ENCODE measurements at regions not wholly inside any gene's neighbourhood (a gene's known extent, or its start where the extent isn't known, plus 50 kb on each side); places are given as distances from the start of the nearest gene placed in this dataset.
A peak's percentile ranks its signal among the peaks of the same experiment; 100 is the strongest.
"Not testable (repeated sequence)": the region's sequence is repeated elsewhere in the genome, so short reads cannot be mapped to it uniquely, and the experiment has no call there.

DNA sequence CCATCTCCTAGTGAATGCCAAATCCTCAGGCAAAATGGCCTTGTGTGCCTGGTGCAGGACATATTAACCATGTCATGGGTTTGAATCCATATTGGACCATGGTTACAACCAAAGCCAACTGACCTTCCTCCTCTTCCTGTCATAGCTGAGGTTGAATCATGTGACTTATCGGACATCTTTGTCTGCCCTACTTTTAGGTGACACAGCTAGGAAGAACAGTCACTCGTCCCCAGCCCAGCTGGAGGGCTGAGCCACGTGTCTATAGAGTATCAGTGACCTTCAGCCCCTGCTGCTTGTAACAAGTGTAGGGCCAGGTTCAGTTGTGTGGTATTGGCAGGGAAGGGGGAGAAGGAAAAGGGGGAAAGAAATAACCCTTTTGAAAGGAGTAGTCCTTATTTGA lies 225.2 kb downstream of the KTN1 start:
- DNase-seq (ENCODE audit: low read depth in 2 of 2): no peak

GRCh38 chr14:55807053-55807880 lies 227.3 kb downstream of the KTN1 start:
- DNase-seq (ENCODE audit: low read depth in 2 of 2): peak; percentile 44

- DNase-seq (ENCODE audit: low read depth in 2 of 2): no peak
Measured at GRCh38 chr14:55807881-55808379, 227.9 kb downstream of the KTN1 start.

DNA sequence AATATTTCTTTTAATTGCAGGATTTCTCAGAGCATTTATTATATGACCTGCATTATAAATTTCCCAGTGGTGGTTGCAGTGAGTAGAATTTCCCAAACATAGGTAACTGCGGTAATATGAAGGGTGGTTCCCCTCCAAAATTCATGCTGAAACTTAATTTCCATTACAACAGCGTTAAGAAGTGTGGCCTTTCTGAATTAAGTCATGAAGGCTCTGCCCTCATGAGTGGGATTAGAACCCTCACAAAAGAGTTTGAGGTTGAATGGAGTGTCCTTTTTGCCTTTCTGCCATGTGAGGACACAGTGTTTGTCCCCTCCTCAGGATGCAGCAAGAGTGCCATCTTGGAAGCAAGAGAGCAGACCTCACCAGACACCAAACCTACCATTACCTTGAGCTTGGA lies 233.6 kb downstream of the KTN1 start:
- DNase-seq (ENCODE audit: low read depth in 2 of 2): no peak

GRCh38 chr14:55814064-55814463 lies 234.1 kb downstream of the KTN1 start:
- no peak for DNase-seq (ENCODE audit: low read depth in 2 of 2)

DNA sequence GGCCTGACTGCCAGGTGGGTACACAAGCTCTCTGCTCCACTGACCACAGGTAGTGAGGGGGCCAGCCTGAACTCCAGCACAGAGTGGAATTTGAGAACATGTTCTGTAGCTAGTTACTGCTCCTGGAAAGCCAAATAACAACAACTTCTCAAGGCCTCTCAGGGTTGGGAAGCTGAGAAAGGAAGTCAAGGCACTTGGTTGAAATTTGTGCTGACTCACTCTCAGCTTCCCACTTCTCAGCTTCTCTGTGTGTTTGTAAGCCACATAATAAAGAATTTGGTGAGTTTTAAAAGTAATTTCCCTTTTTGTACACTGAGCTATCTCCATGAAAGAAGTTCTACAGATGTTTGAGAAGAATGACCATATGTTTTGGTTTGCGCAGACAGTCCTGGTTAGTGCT lies 234.9 kb downstream of the KTN1 start:
- no peak for DNase-seq (ENCODE audit: low read depth in 2 of 2)

GRCh38 chr14:55816225-55816624 lies 236.2 kb downstream of the KTN1 start:
- DNase-seq (ENCODE audit: low read depth in 2 of 2): no peak

GRCh38 chr14:55819610-55820304 lies 239.8 kb downstream of the KTN1 start:
- DNase-seq (ENCODE audit: low read depth in 2 of 2): no peak

GRCh38 chr14:55822906-55823305 lies 242.9 kb downstream of the KTN1 start:
- no peak for DNase-seq (ENCODE audit: low read depth in 2 of 2)

- DNase-seq (ENCODE audit: low read depth in 2 of 2): no peak
Measured at GRCh38 chr14:55832122-55832911, 252.3 kb downstream of the KTN1 start.

DNA sequence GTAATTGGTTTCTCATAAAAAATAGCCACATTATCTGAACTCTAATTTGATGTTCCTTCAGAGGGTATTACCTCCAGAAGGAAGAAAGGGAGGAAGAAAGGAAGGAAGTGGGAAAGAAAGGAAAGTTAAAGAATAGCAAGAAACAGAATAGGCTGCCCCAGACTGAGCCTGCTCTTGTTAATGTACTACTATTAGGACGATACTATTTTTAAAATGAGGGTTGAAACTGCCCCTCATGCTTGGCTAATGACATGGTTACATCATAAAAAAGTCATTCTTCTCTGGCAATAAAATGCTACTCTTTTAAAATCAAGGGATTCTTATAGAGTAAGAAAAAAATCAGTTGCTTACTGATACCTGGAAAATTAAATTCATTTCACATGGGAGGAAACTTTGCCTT lies 253.0 kb downstream of the KTN1 start:
- DNase-seq (ENCODE audit: low read depth in 2 of 2): no peak

DNA sequence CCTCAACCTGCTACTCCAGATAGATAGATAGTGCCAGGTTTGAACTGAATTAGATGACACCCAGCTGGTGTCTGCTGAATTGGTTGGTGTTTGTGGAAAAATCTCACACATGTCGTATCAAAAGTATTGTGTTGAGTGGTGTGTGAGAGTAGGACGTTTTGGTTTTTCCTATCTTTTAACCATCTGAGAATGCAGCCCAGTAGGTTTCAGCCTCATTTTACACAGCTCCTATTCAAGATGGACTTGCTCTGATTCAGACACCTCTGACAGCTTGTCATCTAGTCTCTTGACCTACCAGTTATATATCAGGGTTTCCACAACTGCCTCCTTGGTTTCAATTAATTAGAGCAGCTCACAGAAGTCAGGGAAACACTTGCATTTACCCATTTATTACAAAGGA lies 254.4 kb downstream of the KTN1 start:
- no peak for DNase-seq (ENCODE audit: low read depth in 2 of 2)

- no peak for DNase-seq (ENCODE audit: low read depth in 2 of 2)
Measured at GRCh38 chr14:55835985-55836384, 256.0 kb downstream of the KTN1 start.

- no peak for DNase-seq (ENCODE audit: low read depth in 2 of 2)
Measured at GRCh38 chr14:55837467-55837866, 257.5 kb downstream of the KTN1 start.

DNA sequence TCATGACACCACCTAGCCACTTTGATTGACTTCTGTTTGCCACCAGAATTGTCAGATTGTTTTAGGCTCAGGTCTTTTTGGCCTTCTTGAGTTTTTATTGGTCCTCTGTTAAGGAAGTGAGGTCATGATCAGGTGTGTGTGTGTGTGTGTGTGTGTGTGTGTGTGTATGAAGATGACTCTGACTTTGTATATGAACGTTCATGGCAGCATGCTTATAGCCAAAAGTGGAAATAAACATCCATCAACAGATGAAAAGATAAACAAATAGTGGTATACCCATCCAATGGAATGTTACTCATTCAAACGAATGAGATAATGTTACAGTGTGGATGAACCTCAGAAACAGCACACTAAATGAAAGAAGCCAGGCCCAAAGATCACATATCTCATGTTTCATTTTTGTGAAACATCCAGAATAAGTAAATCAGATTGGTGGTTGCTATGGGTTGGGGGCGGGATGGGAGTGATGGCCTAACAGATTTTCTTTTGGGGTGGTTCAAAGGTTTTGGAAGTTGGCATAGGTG lies 258.6 kb downstream of the KTN1 start:
- DNase-seq (ENCODE audit: low read depth in 2 of 2): no peak

GRCh38 chr14:55839301-55839947 lies 259.4 kb downstream of the KTN1 start:
- DNase-seq (ENCODE audit: low read depth in 2 of 2): not testable (repeated sequence)

- DNase-seq (ENCODE audit: low read depth in 2 of 2): no peak
Measured at GRCh38 chr14:55840821-55841220, 260.8 kb downstream of the KTN1 start.

- DNase-seq (ENCODE audit: low read depth in 2 of 2): no peak
Measured at GRCh38 chr14:55841625-55842024, 261.6 kb downstream of the KTN1 start.

DNA sequence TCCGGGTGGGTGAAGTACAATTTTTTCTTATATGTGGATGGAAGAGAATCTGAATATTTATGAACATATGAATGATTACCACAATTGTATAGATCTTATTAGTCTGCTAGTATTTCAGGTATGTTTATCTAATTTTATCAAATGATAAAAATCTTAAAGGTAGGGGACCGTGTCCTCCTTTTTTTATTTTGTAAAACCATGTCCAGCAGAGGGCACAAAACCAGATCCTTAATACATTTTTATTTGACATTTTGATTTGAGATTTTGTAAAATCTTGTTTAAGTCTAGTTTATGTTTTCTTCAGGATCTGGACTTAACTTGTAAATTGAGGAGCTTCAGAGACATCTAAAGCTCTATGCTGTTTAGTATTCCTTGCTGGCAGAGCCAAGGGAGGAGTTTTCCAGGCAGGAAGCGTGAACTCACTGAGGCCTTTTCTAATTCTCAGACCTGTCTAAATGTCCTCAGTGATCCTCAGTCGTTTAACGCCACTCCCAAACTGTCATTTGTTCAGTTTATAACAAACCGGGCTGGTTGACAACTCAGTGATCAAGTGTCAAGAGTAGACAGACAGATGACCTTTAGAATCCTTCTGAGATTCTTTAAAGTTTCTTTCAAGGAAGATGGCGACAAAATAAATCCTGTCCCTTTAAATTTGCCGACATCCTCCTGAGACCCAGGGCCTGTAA lies 263.9 kb downstream of the KTN1 start:
- no peak for DNase-seq (ENCODE audit: low read depth in 2 of 2)

DNA sequence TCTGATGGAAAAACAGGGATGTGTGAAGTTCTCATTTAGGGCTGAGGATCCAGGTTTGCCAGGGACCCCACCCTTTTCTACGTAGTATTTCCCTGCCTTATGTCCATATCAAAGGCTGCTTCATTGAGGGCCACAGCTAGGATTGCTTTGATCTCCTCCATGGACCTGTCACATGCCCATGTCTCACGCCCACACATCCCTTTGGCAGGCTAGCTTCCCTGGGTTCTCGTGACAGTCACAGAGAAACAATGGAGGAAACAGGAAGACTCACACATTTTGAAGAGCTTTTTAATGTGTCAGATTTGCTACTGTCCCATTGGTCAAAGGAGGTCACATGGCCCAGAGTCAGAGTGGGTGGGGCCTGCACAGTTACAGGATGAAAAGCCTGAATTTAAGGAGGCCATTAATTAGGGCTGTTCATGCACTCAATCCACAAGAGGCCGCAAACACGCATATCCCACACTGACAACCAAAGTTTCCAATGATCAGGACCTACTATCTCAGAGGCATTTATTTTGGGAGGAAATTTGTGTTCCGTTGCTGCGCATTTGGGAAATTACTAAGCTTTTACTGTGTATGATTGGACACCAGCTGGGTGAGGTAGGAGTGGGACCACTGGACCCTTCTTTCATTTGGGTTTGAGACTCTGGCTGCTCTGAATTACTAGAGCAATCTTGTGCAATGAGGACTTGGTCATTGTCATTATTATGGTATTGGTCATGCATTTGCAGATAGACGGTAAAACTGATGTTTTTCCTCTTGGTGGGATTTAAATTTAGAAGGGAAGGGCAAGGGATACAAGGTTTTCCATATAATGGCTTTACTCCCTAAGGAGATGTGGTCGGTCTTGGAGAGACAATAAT lies 266.2 kb downstream of the KTN1 start:
- DNase-seq (ENCODE audit: low read depth in 2 of 2): no peak

Data from stimulated activated CD4-positive, alpha-beta T cell treated with anti-CD3 and anti-CD28 coated beads, Interleukin-15, amount 100 ng/mL, for 48 hours (primary cell).